Heart left ventricle (tissue), 16 donors: ENCODE measurements at regions not wholly inside any gene's neighbourhood (a gene's known extent, or its start where the extent isn't known, plus 50 kb on each side); places are given as distances from the start of the nearest gene placed in this dataset.

Experiments
- ATAC-seq, 4 donors: fragments of 200-7000 bp; cut with Tn5 transposase; one replicate each; pipeline ENCODE4 v1.9.1; 2020 to 2022; ENCODE audit warnings: moderate library complexity in 4 of 4, mild to moderate bottlenecking in 3 of 4, moderate number of reproducible peaks in 1 of 4
- DNase-seq, 5 donors: peaks; one replicate each; pipeline ENCODE4 v3.0.0-alpha.2; 2020
- H3K27ac ChIP-seq, 12 donors: fragments of 200-600 bp; sonication (generic) in 4 of 12; one replicate each; pipeline versions ENCODE4 v1.5.0 to v1.8.0; 2016 to 2022; ENCODE audit warnings: mild to moderate bottlenecking in 2 of 12
- H3K27me3 ChIP-seq, 9 donors: fragments of 200-600 bp; sonication (generic) in 2 of 9; one replicate each; pipeline versions ENCODE4 v1.5.1 to v1.8.0; 2016 to 2022; ENCODE audit warnings: mild to moderate bottlenecking in 3 of 9
- H3K36me3 ChIP-seq, 9 donors: fragments of 200-600 bp; sonication (generic) in 2 of 9; one replicate each; pipeline versions ENCODE4 v1.5.0 to v1.8.0; 2018 to 2022; ENCODE audit warnings: mild to moderate bottlenecking in 2 of 9
- H3K4me1 ChIP-seq, 12 donors: fragments of 200-600 bp; sonication (generic) in 4 of 12; one replicate each; pipeline versions ENCODE4 v1.5.0 to v1.8.0; 2016 to 2022; ENCODE audit warnings: mild to moderate bottlenecking in 3 of 12
- H3K4me3 ChIP-seq, 12 donors: fragments of 200-600 bp; sonication (generic) in 4 of 12; one replicate each; pipeline versions ENCODE4 v1.5.0 to v1.8.0; 2017 to 2022; ENCODE audit warnings: mild to moderate bottlenecking in 9 of 12, moderate library complexity in 4 of 12
- H3K9me3 ChIP-seq, 12 donors: fragments of 200-600 bp; sonication (generic) in 4 of 12; one replicate each; pipeline versions ENCODE4 v1.5.0 to v1.8.0; 2016 to 2022; ENCODE audit warnings: mild to moderate bottlenecking in 1 of 12
- CTCF ChIP-seq, 12 donors: fragments of 200-600 bp; sonication (generic) in 4 of 12; IDR thresholded peaks; one replicate each; pipeline versions ENCODE4 v1.5.0 to v1.8.0; 2018 to 2022; ENCODE audit warnings: antibody characterized with exemption in 12 of 12, mild to moderate bottlenecking in 5 of 12
- POLR2A ChIP-seq, 2 donors: fragments of 450-650 bp; IDR thresholded peaks; one replicate each; pipeline ENCODE4 v1.6.1; 2017; ENCODE audit warnings: antibody characterized with exemption in 2 of 2, mild to moderate bottlenecking in 2 of 2, moderate library complexity in 2 of 2
- WGBS, 4 donors: extraction: QIAGEN DNeasy Blood & Tissue Kit in 2 of 4; methylation state at CpG; one replicate each; pipeline versions ENCODE4 v1.1.5 to v1.1.7; 2013 to 2018; 5-methylcytosine and 5-hydroxymethylcytosine counted together
- intact Hi-C, 10 donors: fragments of 100-400 bp; cut with DNase I; formaldehyde crosslinking; loops; one replicate each; pipeline versions ENCODE4 v1.11.1 to v1.14.2; 2022
- donor health status: ischemic (EF 13 %, LVEDD 7.1; RV severe dilation, severe dysfunction).
- donor health status: healthy with polysubstance abuse.
- donor health status: DM: no; HTN: yes; CAD: no.
- donor health status: DM: no; HTN: no; CAD: no.
- donor health status: ischemic (EF 25% LVEDD 6.9; RV normal size, moderate dysfunction).
- donor health status: ischemic (EF 25% LVEDD 5.7; RV mildly dilated, moderate dysfunction).
- donor health status: healthy.
- donor health status: DM: yes; HTN: yes; CAD: no.
- donor health status: ischemic (EF 35%, LVEDD 5.7; RV mildly dilated, moderate dysfunction).
- donor health status: nonischemic (EF 11% LVEDD 7.7; RV severe dilation, severe dysfunction).
- donor health status: DM: yes; HTN: yes; CAD: no.
- donor health status: PGD.
- donor health status: ischemic (EF 29% LVEDD 5.4; RV normal size, mild dysfunction).
- donor health status: nonischemic (EF 23%, LVEDD 6.1; RV moderate dilation, normal function).

GRCh38 chr6:106906232-106906631 lies 68.3 kb downstream of the CD24 start:
- no peaks in the 10 kb centered on the region for H3K4me1 ChIP-seq
- H3K27ac ChIP-seq = no peak overlapping the region
- H3K27me3 ChIP-seq = no peaks in the 10 kb centered on the region
- peaks cover 0 to 14% (median 3%) of the 10 kb centered on the region in 12 donors for H3K9me3 ChIP-seq
- 79 to 87% (median 85%) methylated on average over 6 of the region's 6 CpGs for WGBS, 4 donors
- H3K4me3 ChIP-seq = no peak overlapping the region
- H3K36me3 ChIP-seq = no peaks in the 10 kb centered on the region
- intact Hi-C loops = no loop called here
- TF ChIP-seq CTCF (IDR thresholded peaks at IDR 0.05) = no peak
- ATAC-seq (no peak), DNase-seq (no peak)

GRCh38 chr6:106903299-106903698 lies 71.2 kb downstream of the CD24 start:
- intact Hi-C loops = no loop called here
- DNase-seq (no peak), ATAC-seq (no peak)
- Histone ChIP-seq H3K4me3 (no peak overlapping the region), H3K27ac (no peak overlapping the region), H3K36me3 (no peaks in the 10 kb centered on the region), H3K4me1 (no peaks in the 10 kb centered on the region), H3K9me3 (peaks cover 0 to 28% (median 9%) of the 10 kb centered on the region in 12 donors), H3K27me3 (no peaks in the 10 kb centered on the region)
- 66 to 69% (median 68%) methylated on average over 4 of the region's 4 CpGs for WGBS, 4 donors
- TF ChIP-seq CTCF (IDR thresholded peaks at IDR 0.05) (no peak), POLR2A (IDR thresholded peaks at IDR 0.05) (no peak)

- intact Hi-C loops = no loop called here
- H3K9me3 ChIP-seq = peaks cover 0 to 28% (median 9%) of the 10 kb centered on the region in 12 donors
- H3K4me3 ChIP-seq = no peak overlapping the region
- H3K4me1 ChIP-seq = no peaks in the 10 kb centered on the region
- WGBS, 4 donors = 74 to 87% (median 81%) methylated on average over 3 of the region's 3 CpGs
- TF ChIP-seq CTCF (IDR thresholded peaks at IDR 0.05) = no peak
- no peak for TF ChIP-seq POLR2A (IDR thresholded peaks at IDR 0.05)
- DNase-seq (no peak), ATAC-seq (no peak)
- H3K36me3 ChIP-seq = no peaks in the 10 kb centered on the region
- no peaks in the 10 kb centered on the region for H3K27me3 ChIP-seq
- H3K27ac ChIP-seq = no peak overlapping the region
Measured at GRCh38 chr6:106901062-106901461, 73.5 kb downstream of the CD24 start.

GRCh38 chr6:106899697-106900096 lies 74.8 kb downstream of the CD24 start:
- Histone ChIP-seq H3K9me3 (peaks cover 0 to 28% (median 9%) of the 10 kb centered on the region in 12 donors), H3K36me3 (no peaks in the 10 kb centered on the region), H3K4me1 (no peaks in the 10 kb centered on the region), H3K27me3 (peaks cover 0 to 3% (median 0%) of the 10 kb centered on the region in 9 donors), H3K4me3 (no peak overlapping the region), H3K27ac (no peak overlapping the region)
- ATAC-seq (no peak), DNase-seq (no peak)
- intact Hi-C loops = no loop called here
- 72 to 81% (median 75%) methylated on average over 4 of the region's 4 CpGs for WGBS, 4 donors
- TF ChIP-seq CTCF (IDR thresholded peaks at IDR 0.05) (no peak), POLR2A (IDR thresholded peaks at IDR 0.05) (no peak)
